Calu3 (cell line): ENCODE measurements at regions not wholly inside any gene's neighbourhood (a gene's known extent, or its start where the extent isn't known, plus 50 kb on each side); places are given as distances from the start of the nearest gene placed in this dataset.

ENCODE experiments used
- BruUV-seq: library from RNA; stranded (reverse); fragments of 400-500 nt; replicated peaks from 2 replicates; lab custom pipeline; 2021; lab: Mats Ljungman, UMichigan
- CTCF ChIA-PET: fragments of 300-600 bp; sonication (Branson Sonifier 250); formaldehyde crosslinking; loops from one replicate; lab custom pipeline; 2022; ENCODE audit warnings: antibody characterized with exemption; lab: Charles Lee
- DNase-seq: peaks from one replicate; pipeline ENCODE4 v3.0.0; 2022
- H3K27ac Mint-ChIP-seq: one replicate; pipeline ENCODE4 v1.8.0; 2022; ENCODE audit warnings: mixed read lengths; ENCODE audit not compliant: unreplicated experiment
- H3K27me3 Mint-ChIP-seq: one replicate; pipeline ENCODE4 v1.8.0; 2022; ENCODE audit warnings: mixed read lengths; ENCODE audit not compliant: unreplicated experiment
- H3K36me3 Mint-ChIP-seq: one replicate; pipeline ENCODE4 v1.8.0; 2022; ENCODE audit warnings: mild to moderate bottlenecking, moderate library complexity, mixed read lengths; ENCODE audit not compliant: insufficient read depth, unreplicated experiment
- H3K4me1 Mint-ChIP-seq: one replicate; pipeline ENCODE4 v1.8.0; 2022; ENCODE audit warnings: mild to moderate bottlenecking, low read depth, mixed read lengths; ENCODE audit not compliant: unreplicated experiment
- H3K4me3 Mint-ChIP-seq: one replicate; pipeline ENCODE4 v1.8.0; 2022; ENCODE audit warnings: mild to moderate bottlenecking, low read depth, moderate library complexity, mixed read lengths; ENCODE audit not compliant: unreplicated experiment
- H3K9me3 Mint-ChIP-seq: one replicate; pipeline ENCODE4 v1.8.0; 2022; ENCODE audit warnings: low read depth, mixed read lengths; ENCODE audit not compliant: unreplicated experiment
- intact Hi-C: fragments of 100-400 bp; cut with micrococcal nuclease; formaldehyde crosslinking; loops from one replicate; pipeline ENCODE4 v1.10.0; 2022; ENCODE audit not compliant: unreplicated experiment
- TF ChIP-seq, protein P1 (sequence below): fragments of 200-600 bp; IDR thresholded peaks from one replicate; pipeline ENCODE4 v1.8.0; 2022; ENCODE audit warnings: antibody characterized with exemption; ENCODE audit not compliant: unreplicated experiment

- H3K4me3 Mint-ChIP-seq, result no peak overlapping the region
- BruUV-seq, result no TSS peak
- intact Hi-C loops, result no loop called here
- H3K27me3 Mint-ChIP-seq, result peaks cover 17% of the 10 kb centered on the region
- CTCF ChIA-PET, result interaction anchor here (0.6 to 1.4 kb wide), 4 partner anchors 8 to 1743 kb away, joined by 3 to 10 read pairs (median 3); no protein-coding TSS in a partner anchor
- no peaks in the 10 kb centered on the region for H3K4me1 Mint-ChIP-seq
- no peaks in the 10 kb centered on the region for H3K36me3 Mint-ChIP-seq
- TF ChIP-seq, protein P1, sequence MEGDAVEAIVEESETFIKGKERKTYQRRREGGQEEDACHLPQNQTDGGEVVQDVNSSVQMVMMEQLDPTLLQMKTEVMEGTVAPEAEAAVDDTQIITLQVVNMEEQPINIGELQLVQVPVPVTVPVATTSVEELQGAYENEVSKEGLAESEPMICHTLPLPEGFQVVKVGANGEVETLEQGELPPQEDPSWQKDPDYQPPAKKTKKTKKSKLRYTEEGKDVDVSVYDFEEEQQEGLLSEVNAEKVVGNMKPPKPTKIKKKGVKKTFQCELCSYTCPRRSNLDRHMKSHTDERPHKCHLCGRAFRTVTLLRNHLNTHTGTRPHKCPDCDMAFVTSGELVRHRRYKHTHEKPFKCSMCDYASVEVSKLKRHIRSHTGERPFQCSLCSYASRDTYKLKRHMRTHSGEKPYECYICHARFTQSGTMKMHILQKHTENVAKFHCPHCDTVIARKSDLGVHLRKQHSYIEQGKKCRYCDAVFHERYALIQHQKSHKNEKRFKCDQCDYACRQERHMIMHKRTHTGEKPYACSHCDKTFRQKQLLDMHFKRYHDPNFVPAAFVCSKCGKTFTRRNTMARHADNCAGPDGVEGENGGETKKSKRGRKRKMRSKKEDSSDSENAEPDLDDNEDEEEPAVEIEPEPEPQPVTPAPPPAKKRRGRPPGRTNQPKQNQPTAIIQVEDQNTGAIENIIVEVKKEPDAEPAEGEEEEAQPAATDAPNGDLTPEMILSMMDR, result no peak
- DNase-seq, result no peak
- H3K27ac Mint-ChIP-seq, result no peak overlapping the region
- H3K9me3 Mint-ChIP-seq, result no peaks in the 10 kb centered on the region
Measured at GRCh38 chr5:141793881-141794280, 84.3 kb downstream of the PCDH1 start.

DNA sequence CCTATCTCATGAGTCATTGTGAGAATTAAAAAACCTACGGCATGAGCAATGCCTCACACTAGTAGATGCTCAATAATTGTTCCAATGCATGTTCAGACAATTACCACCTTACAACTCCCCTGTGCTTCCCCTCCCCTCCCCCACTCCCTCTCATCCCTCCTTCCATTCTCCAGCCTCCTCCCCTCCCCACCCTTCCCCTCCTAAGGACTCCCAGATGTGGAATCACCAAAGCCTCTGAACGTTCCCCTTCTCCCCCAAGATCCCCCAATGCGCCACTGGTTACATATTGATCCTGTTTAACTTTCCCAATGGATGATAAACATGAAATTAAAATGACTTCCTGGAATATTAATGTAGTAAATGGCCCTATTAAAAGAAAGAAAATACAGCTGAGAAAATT, 84.8 kb downstream of the PCDH1 start:
- intact Hi-C loops, result no loop called here
- no TSS peak for BruUV-seq
- no peak overlapping the region for H3K27ac Mint-ChIP-seq
- H3K27me3 Mint-ChIP-seq, result peaks cover 22% of the 10 kb centered on the region
- H3K4me1 Mint-ChIP-seq, result no peaks in the 10 kb centered on the region
- H3K36me3 Mint-ChIP-seq, result no peaks in the 10 kb centered on the region
- H3K4me3 Mint-ChIP-seq, result no peak overlapping the region
- TF ChIP-seq, protein P1, result no peak
- CTCF ChIA-PET, result interaction anchor here (1.2 kb wide), 1 partner anchor 36 kb away, joined by 3 read pairs; no protein-coding TSS in a partner anchor
- DNase-seq, result no peak
- H3K9me3 Mint-ChIP-seq, result no peaks in the 10 kb centered on the region

- intact Hi-C loops, result no loop called here
- CTCF ChIA-PET, result no interaction called here
Measured at GRCh38 chr5:141790630-141791029, 87.6 kb downstream of the PCDH1 start.

DNA sequence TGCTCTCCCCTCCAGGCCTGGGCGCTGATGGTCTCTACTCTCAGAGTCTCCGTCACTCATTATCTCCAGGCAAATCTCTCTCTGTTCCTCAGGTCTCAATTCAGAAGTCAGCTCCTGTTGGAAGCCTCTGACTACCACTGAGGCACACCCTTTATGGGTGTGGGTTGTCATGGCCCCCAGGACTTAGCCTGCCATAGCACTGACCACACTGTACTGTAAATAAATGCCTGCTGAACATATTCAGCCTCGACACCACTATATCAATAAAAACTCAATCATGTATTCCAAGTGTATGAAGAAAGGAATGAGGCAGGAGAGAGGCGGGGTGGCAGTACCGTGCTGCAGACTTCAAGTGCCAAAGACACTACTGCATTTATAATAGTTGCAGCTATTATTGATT, 88.9 kb downstream of the PCDH1 start:
- Mint-ChIP-seq H3K4me3 (no peak overlapping the region), H3K27ac (no peak overlapping the region), H3K9me3 (no peaks in the 10 kb centered on the region), H3K27me3 (peaks cover 32% of the 10 kb centered on the region), H3K36me3 (no peaks in the 10 kb centered on the region), H3K4me1 (peaks cover 14% of the 10 kb centered on the region)
- CTCF ChIA-PET, result interaction anchor here (1.1 kb wide), 1 partner anchor 15 kb away, joined by 5 read pairs; no protein-coding TSS in a partner anchor
- no peak for DNase-seq
- intact Hi-C loops, result no loop called here
- TF ChIP-seq, protein P1, result no peak
- no TSS peak for BruUV-seq

More at GRCh38 chr5:141790630-141791029, 87.6 kb downstream of the PCDH1 start:
- no peak for DNase-seq
- TF ChIP-seq, protein P1, result no peak
- Mint-ChIP-seq H3K27ac (no peak overlapping the region), H3K36me3 (no peaks in the 10 kb centered on the region), H3K4me3 (no peak overlapping the region), H3K27me3 (peaks cover 32% of the 10 kb centered on the region), H3K4me1 (peaks cover 8% of the 10 kb centered on the region), H3K9me3 (no peaks in the 10 kb centered on the region)
- BruUV-seq, result no TSS peak
